SIG-M5 (cell line): ENCODE measurements at regions not wholly inside any gene's neighbourhood (a gene's known extent, or its start where the extent isn't known, plus 50 kb on each side); places are given as distances from the start of the nearest gene placed in this dataset.
A peak's percentile ranks its signal among the peaks of the same experiment; 100 is the strongest.
"Not testable (repeated sequence)": the region's sequence is repeated elsewhere in the genome, so short reads cannot be mapped to it uniquely, and the experiment has no call there.

ENCODE experiments used
- DNase-seq: peaks from one replicate; lab custom pipeline; 2025; lab: John Stamatoyannopoulos, UW

DNA sequence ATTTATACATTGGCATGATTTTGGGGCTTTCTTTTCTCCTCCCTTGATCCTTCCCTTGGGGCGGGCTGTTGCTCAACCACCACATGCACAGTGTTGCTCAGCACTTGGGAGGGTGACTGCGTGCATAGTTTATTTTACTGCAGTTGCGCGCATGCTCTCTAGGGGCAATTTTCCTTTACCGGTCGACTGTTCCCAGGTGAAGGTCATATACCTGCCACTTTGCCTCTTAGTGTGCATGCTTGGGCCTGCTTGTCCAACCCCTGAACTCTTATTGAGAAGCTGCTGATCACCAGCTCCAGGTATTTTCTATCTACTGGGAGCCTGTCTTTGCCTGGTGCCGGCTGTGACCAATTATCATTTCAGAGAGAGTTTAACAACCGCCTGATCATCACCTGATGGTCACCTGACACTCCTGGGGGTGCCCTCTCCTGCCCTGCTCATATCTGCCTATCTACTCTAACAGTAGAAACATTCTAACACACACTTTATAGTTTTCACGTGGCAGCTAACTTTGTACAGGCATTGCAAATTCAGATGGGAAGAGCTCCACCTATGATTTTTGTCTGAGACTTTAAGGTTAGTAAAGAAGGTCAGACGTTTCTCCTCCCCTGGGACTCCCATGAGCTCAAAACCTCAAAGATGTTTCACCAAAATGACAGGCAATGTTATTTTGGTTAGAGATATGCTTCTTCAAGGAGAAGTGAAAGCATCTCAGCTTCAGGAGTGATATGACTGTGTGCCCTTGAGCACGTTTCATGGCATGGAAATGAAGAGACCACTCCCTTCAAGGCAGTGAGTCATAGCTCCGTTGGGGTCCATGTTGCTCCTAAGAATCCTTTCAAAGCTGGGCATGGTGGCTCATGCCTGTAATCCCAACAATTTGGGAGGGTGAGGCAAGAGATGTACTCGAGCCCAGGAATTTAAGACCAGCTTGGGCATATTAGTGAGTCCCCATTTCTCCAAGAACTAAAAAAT, 227.5 kb upstream of the MYLIP start:
- DNase-seq: peak; percentile 90

DNA sequence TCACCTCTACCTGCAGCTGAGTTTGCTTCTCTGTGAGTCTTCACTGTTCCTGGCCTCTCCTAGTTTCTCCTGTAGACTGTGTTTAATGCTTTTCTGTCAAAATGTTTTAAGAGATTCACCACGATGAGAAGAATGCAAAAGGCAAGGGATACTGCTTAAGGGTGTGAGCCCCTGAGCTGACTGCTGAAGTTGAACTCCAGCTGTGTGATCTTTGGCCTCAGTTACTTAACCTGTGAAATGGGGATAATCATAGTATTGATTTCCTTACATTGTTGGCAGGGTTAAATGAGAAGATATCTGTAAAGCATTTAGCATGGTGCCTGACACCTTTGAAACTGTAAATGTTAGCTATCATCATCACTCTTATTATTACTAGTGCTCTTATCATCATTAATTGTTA, 230.2 kb upstream of the MYLIP start:
- no peak for DNase-seq

DNA sequence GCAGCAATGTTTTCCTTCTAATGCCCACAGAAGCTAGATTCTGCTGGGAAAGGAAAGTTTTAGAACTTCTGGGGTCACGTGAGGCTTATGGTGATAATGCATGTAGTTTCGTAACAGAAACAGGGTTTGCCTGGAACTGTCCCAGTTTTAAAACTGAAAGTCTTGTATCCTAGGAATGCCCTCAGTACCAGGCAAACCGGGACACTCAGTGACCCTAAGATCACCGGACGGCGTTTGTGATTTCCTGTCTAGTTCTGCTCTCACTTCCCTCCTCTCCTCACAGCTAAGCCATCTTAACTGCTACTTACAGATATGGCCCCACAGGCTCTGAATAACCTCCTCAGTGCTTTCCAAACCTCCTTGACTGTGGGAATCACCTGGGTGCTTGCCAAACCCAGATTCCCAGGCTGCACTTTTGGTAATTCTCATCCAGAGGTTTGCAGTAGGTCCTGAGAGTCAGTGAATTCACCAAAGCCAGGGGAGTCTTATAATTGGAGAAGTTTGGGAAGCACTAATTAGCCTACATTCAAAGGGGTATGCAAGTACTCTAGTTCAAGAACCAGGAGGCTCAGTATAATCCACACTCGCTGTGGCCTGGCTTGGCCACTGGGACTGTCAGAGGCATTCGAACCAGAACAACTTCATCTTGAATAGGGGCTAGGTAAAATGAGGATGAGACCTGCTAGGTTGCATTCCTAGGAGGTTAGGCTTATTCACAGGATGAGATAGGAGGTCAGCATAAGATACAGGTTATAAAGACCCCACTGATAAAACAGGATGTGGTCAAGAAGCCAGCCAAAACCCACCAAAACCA, 231.6 kb upstream of the MYLIP start:
- DNase-seq: no peak

DNA sequence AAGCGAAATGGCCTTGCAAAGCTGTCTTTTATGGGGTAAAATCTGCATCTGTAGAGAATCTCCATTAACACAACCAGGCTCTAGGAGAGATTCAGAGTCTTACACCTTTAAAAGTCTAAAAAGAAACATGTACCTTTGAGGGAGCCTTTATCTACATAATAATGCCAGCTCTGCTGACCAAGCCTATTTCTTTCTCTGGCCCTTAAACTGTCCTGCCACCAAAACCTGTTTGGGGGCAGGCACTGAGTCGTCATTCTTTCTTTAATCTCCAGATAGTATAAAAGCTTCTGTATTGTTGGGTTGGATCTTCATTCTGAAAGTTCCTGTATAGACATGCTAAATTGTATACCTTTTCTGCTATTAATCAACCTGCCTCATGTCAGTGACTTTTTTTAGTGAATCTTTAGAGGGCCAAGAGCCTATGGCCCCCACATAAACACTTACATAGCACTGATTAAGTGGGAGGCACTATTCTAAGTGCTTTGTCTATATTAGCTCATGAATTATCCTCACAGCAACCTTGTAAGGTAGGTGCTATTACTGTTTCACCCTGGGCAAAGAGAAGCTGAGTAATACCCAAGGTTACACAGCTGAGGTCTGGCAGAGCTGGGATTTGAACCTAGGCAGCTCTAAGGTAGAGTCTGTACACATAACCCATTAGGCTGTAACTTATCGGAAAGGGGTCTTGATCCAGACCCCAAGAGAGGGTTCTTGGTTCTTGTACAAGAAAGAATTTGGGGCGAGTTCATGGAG, 232.3 kb upstream of the DTNBP1 start:
- no peak for DNase-seq

DNA sequence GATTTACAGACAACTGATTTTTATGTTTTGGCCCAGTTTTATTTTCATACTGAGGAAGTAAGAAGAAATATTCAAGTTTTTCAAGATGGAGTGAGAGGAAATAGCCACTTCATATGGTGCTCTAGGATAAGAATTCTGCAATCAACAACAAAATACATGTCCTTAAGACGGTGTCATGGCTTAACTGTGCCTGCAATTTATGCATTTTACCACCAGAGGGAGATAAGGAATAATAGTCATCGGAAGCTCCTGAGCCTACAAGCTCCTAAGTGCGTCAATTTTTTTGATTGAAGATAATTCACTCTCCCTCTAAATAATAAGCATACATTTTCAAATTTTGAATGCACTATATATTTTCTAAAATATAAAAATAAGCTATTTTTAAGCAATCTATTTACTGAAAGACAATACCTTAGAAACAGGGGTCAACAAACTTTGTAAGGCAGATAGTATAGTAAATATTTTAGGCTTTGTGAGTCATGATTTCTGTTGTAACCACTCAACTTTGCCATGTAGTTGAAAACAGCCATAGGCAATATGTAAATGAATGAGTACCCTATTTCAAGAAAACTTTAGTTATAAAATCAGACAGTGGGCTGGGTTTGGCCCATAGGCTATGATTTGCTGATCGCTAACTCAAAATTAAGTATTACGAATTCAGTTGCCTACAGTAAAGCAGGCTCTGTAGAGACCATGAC, 230.9 kb upstream of the DTNBP1 start:
- DNase-seq: no peak

DNA sequence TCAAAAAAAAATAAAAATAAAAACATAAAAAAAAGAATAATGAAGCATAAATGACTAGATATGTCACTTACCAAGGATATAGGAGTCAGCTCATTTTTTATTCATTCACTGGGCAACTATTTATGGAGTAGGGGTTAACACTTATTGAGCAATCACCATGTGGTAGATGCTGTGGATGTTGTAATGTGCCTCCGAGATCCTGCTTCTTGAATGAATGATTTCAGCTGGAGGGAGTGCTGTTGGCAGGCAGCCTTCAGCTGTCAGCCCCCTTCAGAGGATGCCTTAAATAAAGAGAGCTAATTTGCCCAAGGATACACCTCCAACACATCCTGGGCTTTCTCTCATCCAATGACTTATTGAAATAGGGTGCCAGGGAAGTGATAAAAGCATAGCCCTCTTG, 229.5 kb upstream of the DTNBP1 start:
- peak; percentile 27 for DNase-seq

DNA sequence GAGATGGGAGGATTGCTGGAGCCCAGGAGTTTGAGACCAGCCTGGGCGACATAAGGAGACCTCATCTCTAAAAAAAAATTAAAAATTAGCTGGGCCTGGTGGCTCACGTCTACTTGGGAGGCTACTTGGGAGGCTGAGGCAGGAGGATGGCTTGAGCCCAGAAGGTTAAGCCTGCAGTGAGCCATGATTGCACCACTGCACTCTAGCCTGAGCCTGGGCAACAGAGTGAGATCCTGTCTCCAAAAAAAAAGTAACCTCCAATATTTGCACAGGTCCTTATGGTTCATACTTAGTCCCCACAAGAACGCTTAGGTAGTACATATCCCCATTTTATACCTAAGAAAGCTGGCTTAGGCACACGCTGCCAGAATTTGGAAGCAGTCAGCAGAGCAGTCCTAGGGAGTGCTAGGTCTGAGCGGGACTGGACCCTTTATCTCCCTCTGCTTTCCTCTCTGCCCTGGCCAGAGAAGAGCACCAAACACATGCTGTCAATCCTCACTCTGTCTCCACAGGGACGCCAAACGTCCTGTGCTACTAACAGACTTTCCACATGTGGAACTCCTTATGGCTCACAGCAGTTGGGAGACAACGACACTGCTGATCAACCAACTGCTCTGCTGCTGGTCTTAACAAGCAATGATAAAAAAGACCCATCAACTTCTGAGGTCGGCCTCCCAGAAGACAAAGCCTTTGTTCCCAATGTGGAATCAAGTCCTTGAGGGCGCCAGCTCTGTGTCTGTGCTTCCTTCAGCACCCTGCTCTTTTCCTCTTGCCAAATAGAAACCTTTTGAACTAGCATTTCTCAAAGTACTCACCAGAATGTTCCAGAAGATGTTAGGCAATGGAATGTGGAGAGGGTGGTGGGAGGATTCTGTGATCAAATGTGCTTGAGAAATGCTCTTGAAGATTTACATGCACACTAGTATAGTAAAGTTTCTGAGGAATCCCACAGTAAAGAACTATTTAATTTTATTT, 226.3 kb upstream of the DTNBP1 start:
- no peak for DNase-seq

DNA sequence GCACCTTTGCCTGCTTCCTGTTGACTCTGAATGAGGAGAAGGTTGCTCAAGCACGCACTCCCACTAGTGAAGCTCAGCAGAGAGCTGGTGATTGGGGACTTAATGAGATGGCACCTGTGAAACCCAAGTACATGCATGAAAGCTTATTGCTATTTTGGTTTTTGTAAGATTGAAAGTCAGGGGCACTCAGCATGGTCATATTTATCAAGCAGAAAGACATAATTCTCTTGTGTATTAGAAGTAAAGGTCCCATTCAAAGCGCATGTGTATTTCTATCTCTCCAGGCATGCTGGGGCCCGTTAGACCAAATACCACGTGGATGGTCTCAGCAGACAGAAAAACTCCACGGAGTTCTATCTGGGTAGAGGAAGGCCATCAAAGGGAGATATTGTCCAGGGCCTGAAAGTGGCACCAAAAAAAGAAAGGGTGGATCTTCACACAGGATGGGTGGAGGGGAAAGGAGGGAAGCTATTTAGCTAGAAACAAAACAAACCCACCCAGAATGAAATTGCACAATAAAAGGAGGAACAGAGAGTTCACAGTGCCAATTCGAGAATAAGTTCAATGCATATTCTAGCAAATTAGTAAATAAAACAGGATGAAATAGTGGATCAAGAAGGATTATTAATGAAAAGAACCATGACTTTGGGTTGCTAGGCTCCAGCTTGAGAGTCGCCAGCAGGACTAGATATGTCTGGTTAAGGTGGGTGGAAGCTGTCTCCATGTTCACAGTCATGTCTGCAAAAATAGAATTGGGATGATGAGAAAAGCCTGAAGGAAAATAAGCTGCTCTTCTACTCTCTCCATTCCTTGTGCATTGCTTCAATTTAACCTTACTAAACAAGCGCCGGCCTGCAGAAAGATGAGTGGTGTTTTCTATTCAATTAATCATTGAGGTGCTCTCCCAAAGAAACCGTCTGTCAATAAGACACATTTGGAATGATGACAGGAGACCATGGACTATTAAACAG, 224.9 kb upstream of the DTNBP1 start:
- DNase-seq: no peak

DNA sequence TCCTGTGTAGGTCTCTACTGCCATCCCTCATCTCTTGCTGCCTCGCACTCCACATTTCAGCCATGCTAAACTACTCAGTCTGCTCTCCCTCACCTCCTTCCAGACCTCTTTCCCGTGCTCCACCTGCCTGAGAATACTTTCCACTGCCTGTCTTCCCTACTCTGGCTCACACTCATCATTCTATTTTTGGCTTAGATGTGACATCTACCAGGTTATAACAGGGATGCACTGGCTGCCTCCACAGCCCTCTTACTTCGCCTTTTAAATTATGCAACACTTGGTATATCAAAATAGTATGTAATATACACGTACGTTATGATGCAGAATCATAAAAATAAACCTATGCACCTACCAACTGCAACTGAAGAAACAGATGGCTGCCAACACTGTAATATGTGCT, 222.8 kb upstream of the DTNBP1 start:
- no peak for DNase-seq

DNA sequence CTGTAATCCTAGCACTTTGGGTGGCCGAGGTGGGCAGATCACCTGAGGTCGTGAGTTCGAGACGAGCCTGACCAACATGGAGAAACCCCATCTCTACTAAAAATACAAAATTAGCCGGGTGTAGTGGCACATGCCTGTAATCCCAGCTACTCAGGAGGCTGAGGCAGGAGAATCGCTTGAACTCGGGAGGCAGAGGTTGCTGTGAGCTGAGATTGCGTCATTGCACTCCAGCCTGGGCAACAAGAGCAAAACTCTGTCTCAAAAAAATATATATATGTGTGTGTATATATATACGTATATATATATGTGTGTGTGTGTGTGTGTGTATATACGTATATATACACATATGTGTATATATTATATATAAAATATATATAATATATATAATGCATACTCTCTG, 220.8 kb upstream of the DTNBP1 start:
- not testable (repeated sequence) for DNase-seq

DNA sequence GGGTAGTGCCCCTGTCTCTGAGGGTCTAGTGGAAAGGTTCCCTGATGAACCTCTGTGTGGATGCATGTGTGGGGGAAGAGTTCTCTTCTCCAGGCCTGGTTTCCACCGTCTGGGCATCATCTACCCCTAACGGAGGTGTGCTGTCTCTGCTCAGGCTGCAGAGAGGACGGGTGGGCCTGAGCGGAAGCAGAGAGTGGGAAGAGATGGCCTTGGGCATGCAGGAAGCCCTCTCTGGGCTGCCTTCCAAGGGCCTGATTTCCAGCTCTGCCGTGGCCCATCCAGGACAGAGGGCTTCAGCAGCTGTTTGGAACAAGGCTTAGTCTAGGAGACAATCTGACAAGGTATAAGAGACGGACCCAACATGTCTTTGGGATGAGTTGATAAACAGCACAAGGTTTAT, 220.1 kb upstream of the DTNBP1 start:
- DNase-seq: no peak

DNA sequence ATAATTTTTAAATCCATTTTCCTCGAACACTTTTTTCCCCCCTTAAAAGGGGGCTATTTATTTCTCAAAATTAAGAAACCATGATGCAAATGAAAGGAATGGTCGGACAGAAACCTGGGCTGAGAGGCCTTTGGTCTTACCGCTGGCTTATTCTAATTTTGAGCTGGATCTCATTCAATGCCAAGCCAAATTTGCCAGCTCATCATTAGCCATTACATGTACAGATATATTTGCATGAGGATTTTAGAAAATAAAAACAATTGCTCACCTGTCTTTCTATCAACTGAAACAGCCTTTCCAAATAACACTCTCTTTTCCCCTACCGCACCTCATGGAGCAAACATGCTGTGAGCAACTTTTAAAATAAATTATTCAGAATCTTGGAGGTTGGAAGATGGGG, 219.5 kb upstream of the DTNBP1 start:
- DNase-seq: no peak

DNA sequence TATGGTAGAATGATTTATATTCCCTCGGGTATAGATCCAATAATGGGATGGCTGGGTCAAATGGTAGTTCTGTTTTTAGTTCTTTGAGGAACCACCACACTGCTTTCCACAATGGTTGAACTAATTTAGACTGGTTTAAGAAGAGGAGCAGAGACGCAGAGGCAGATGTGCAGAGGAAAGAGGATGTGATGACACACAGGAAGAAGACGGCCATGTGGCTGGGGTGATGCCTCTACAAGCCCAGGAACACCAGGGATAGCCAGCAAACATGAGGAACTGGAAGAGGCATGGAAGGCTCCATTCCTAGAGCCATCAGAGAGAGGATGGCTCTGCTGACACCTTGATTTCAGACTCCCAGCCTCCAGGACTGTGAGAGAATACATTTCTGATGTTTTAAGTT, 218.3 kb upstream of the DTNBP1 start:
- no peak for DNase-seq

DNA sequence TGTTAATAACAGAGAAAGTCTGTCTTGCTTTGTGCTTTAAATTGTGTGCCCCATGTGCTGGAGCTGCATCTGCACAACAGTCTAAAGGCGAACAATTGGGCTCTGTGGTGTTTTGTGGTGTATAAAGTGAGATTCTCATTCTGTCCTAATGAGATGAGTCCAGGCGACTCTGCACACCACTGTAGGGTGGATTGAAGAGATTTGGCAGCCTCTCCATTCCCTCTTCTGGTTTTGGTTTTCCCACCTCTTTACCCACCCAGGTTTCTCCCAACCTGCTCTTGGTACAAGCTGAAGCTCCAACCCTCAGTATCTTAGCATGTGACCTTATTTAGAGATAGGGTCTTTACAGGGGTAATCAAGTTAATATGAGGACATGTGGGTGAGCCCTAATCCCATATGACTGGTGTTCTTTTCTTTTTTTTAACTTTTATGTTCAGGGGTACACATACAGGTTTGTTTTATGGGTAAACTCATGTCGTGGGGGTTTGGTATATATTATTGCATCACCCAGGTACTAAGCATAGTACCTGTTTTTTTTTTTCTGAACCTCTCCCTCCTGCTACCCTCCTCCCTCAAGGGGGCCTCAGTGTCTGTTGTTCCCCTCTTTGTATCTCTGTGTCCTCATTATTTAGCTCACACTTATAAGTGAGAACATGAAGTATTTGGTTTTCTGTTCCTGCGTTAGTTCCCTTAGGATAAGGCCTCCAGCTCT, 217.6 kb upstream of the DTNBP1 start:
- no peak for DNase-seq

DNA sequence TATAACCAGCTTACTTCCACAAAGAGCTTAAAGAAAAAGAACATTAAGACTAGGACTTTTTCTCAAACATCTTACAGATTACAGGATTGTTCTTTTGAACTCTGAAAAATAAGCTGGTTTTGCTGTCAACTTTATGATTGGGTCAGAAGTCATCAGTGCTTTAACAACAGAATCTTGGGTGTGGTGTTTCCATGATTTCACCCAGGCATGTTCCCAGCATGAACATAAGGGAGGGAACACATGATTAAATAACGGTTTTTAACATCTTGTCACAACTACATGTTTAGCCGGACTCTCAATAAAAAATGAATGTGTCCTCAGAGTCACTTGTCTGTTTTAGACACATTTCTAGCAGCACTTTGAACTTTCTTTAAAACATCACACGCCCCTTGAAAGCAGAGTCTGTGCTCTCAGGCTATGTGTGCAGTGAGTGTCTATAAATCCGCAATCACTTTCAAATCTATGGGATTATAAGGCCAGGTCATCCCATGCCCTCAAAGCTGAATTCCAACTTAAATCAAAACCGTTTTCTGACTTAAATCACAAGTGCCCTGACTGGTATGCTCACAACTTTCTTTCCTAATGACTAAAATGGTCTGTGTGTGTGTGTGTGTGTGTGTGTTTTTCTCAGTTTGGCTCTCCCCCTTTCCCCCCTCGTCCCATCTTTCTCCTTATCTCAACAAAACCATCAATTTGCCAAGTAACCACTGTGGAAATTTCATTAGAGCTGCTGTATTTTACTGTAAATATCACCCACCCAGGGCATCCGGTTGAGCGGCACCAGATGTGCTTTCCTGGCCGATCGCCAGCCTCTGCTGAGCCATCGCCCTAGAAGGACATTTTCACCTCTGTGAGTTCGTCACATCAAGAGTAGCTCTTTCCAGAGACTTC, 216.8 kb upstream of the DTNBP1 start:
- no peak for DNase-seq

DNA sequence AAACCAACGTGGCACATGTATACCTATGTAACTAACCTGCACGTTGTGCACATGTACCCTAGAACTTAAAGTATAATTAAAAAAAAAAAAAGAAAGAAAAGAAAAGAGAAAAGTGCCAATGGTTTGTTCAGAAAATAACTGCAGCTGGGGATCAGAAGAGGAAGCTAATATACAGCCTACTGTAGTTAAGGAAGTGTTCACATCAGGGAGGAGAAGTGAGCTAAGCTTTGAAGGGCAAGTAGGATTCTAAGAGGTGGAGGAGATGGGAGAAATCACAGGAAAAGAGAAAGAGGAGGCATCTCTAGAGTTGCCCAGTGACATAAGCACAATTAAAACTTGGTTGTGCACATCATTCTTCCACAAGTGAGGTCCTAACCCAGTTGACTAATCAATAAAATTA, 214.4 kb upstream of the DTNBP1 start:
- no peak for DNase-seq

DNA sequence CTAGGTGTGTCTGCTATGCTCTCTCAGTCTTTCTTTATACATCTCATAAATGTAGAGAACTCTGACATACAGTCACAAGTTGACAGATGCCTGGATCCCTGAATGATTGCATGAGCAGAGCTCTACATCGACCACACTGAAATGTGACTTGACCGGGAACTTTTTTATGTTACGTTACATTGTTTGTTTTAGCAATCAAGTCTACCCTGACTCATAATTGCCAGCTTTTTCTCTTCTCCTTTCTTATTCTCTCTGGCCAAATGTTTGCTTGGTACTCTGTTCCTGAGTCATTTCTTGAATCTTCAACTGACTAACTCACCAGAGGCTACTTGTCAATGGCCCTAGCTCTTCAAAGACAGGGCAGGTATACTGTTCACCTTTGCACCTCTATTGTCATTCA, 213.6 kb upstream of the DTNBP1 start:
- DNase-seq: peak; percentile 48

DNA sequence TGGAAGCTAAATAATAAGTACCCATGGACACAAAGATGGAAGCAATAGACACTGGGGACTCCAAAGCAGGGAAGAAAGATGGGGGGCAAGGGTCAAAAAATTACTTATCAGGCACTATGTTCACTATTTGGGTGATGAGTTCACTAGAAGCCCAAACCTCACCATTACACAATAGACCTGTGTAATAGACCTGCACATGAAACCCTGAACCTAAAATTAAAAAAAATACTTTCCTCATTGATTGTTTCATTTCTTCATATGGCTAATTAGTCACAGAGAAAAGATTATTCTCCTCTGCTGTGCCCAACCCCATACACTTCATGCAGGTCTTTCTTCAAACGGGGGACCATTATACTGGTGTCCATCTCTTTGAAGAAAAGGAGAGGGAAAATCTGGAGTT, 213.0 kb upstream of the DTNBP1 start:
- DNase-seq: no peak
